Pancreas (tissue), 10 donors: ENCODE measurements at regions not wholly inside any gene's neighbourhood (a gene's known extent, or its start where the extent isn't known, plus 50 kb on each side); places are given as distances from the start of the nearest gene placed in this dataset.
"Not testable (repeated sequence)": the region's sequence is repeated elsewhere in the genome, so short reads cannot be mapped to it uniquely, and the experiment has no call there.

Experiments used
- ATAC-seq, 4 donors: fragments of 200-7000 bp; cut with Tn5 transposase; one replicate each; pipeline versions ENCODE4 v1.8.0 to v1.9.1; 2020; ENCODE audit warnings: mild to moderate bottlenecking in 4 of 4, moderate library complexity in 4 of 4
- DNase-seq, 6 donors: peaks; one replicate each; pipeline ENCODE4 v3.0.0-alpha.2; 2020
- FAIRE-seq: peaks from 2 replicates; lab custom pipeline; 2012; peaks lifted over from hg19 to GRCh38; lab: Jason Lieb, UNC
- H3K27ac ChIP-seq, 4 donors: fragments of 200-600 bp; sonication (generic); 1 replicate in 3 of 4; 2 replicates in 1 of 4; pipeline versions ENCODE4 v1.5.0 to v1.8.0; 2020
- H3K27me3 ChIP-seq, 4 donors: fragments of 200-600 bp; one replicate each; pipeline ENCODE4 v1.8.0; 2021
- H3K36me3 ChIP-seq, 3 donors: fragments of 200-600 bp; sonication (generic) in 1 of 3; one replicate each; pipeline versions ENCODE4 v1.5.0 to v1.8.0; 2020 to 2021
- H3K4me1 ChIP-seq, 3 donors: fragments of 200-600 bp; one replicate each; pipeline ENCODE4 v1.8.0; 2021
- H3K4me3 ChIP-seq, 4 donors: fragments of 200-600 bp; sonication (generic) in 2 of 4; one replicate each; pipeline versions ENCODE4 v1.5.0 to v1.8.0; 2020 to 2021
- H3K9me3 ChIP-seq, 4 donors: fragments of 200-600 bp; one replicate each; pipeline ENCODE4 v1.8.0; 2021
- WGBS, 2 donors: extraction: QIAGEN DNeasy Blood & Tissue Kit; methylation state at CpG; one replicate each; pipeline ENCODE4 v1.1.7; 2013; 5-methylcytosine and 5-hydroxymethylcytosine counted together
- intact Hi-C, 3 donors: fragments of 100-400 bp; cut with DNase I; formaldehyde crosslinking; loops; one replicate each; pipeline versions ENCODE4 v1.11.1 to v1.14.2; 2022
- TF ChIP-seq, protein P1 (sequence below), 4 donors: fragments of 200-600 bp; sonication (generic) in 3 of 4; IDR thresholded peaks; one replicate each; pipeline versions ENCODE4 v1.5.0 to v1.8.0; 2021; ENCODE audit warnings: antibody characterized with exemption in 4 of 4
- donor health status: healthy with polysubstance abuse.
- donor health status: DM: no; HTN: no; CAD: no; lungs with moderate emphysema.
- donor health status: DM: no; HTN: no; CAD: no.
- donor health status: control.
- donor health status: control.
- donor health status: Bipolar disorder and iron deficiency.
- donor health status: DM: yes; HTN: yes; CAD: no.
- donor health status: DM: no; HTN: no; CAD: no.
- donor health status: DM: no; HTN: no; CAD: no.
- donor health status: DM: yes; HTN: yes; CAD: no.

DNA sequence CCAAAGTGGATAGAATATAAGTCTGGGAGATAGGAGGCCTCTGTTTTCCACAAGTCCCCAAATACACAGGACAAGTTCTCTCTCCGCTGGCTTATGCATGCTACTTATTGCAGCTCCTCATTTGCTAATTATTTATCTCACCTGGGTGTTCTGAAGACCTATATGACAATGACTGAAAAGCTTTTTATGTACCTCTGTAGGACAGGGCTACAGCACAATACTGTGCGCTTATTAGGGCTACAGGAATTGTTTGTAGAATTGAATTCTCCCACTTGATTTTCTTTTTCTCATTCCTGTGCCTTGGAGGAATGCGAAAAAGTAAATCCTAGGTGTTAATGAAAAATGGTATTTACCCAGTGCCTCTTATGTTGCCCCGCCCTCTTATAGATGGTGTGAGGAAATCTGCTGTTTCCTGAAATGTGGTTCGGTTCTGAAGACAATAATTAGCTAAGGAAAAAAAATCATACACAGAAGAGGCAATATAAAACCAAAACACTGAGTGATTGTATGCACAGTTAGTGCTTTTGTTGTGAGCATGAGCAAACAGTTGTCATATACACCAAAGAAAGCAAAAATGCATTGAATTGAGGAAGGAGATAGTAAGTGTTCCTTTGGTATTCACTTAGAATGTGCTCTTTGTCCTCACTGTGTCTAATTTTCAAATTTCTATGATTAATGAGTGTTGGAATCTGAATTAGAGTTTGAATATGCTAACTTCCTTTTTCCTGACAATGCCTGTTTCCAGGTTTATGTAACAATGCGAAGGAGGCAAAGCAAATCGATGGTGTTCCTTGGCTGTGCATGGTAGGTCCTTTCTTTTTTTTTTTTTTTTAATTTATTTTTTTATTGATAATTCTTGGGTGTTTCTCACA, 78.7 kb upstream of the PNPT1 start:
- Histone ChIP-seq H3K36me3 (no peaks in the 10 kb centered on the region), H3K27ac (no peak overlapping the region), H3K4me3 (no peak overlapping the region), H3K9me3 (no peaks in the 10 kb centered on the region), H3K4me1 (peaks cover 0 to 7% (median 0%) of the 10 kb centered on the region in 3 donors), H3K27me3 (no peaks in the 10 kb centered on the region)
- WGBS, 2 donors, result 73 to 78% methylated on average over 7 of the region's 7 CpGs
- intact Hi-C loops, result loop anchor here in 1 of 3 donors (10.0 kb wide), 1 partner anchor 182 kb away; no protein-coding TSS in a partner anchor
- peak; percentile 40 to 60 (median 48) for ATAC-seq
- FAIRE-seq, result no peak
- TF ChIP-seq, protein P1, sequence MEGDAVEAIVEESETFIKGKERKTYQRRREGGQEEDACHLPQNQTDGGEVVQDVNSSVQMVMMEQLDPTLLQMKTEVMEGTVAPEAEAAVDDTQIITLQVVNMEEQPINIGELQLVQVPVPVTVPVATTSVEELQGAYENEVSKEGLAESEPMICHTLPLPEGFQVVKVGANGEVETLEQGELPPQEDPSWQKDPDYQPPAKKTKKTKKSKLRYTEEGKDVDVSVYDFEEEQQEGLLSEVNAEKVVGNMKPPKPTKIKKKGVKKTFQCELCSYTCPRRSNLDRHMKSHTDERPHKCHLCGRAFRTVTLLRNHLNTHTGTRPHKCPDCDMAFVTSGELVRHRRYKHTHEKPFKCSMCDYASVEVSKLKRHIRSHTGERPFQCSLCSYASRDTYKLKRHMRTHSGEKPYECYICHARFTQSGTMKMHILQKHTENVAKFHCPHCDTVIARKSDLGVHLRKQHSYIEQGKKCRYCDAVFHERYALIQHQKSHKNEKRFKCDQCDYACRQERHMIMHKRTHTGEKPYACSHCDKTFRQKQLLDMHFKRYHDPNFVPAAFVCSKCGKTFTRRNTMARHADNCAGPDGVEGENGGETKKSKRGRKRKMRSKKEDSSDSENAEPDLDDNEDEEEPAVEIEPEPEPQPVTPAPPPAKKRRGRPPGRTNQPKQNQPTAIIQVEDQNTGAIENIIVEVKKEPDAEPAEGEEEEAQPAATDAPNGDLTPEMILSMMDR (IDR thresholded peaks at IDR 0.05), result no peak
- DNase-seq, result no peak

DNA sequence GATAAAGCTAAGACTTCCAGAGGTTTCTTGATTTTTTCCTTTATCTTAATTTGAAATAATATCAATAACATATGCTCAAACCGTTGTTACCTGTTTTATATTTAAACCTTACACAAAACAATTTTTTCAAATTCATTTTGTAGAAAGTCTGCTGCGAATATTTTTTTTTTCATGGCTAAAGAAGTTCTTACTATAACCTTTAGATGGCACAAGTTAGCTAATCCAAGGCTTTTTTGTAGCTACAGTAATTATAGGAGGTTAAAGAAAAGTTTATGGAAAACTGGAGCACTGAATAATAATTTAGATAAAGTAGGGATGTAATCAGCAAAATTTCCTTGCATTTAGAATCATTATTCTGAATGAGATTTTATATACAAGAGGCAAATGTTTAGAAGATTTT, 78.0 kb upstream of the PNPT1 start:
- no peak overlapping the region for H3K27ac ChIP-seq
- intact Hi-C loops, result loop anchor here in 1 of 3 donors (10.0 kb wide), 1 partner anchor 183 kb away; no protein-coding TSS in a partner anchor
- H3K36me3 ChIP-seq, result no peaks in the 10 kb centered on the region
- no peak overlapping the region for H3K4me3 ChIP-seq
- peaks cover 0 to 7% (median 0%) of the 10 kb centered on the region in 3 donors for H3K4me1 ChIP-seq
- ATAC-seq (peak; percentile 63 to 85 (median 80)), DNase-seq (no peak), FAIRE-seq (peak; percentile 96)
- H3K9me3 ChIP-seq, result no peaks in the 10 kb centered on the region
- TF ChIP-seq, protein P1 (IDR thresholded peaks at IDR 0.05), result peak in 3 of 4 donors; percentile 51 to 61 (median 57)
- no peaks in the 10 kb centered on the region for H3K27me3 ChIP-seq
- WGBS, 2 donors, result 5 to 7% methylated on average over 2 of the region's 2 CpGs

DNA sequence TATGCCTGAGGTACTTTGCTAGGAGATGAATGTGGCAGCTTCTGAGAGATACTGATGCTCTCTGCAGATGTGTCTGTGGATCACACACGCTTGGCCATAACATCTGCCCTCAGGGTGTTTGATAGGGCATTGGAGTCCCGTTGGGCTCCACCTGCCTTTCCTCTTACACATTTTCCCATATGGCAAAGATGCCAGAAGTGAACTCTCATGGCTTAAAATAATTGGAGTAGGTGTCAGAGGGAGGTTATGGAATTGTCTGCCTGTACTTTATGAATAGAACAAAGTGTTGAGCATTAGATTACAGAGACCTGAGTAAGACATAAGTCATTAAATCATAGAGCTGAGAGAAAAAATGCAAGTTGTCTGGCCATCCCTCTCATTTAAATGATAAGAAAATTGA, 75.3 kb upstream of the PNPT1 start:
- Histone ChIP-seq H3K9me3 (no peaks in the 10 kb centered on the region), H3K27ac (no peak overlapping the region), H3K4me1 (peaks cover 0 to 7% (median 0%) of the 10 kb centered on the region in 3 donors), H3K4me3 (no peak overlapping the region), H3K36me3 (no peaks in the 10 kb centered on the region), H3K27me3 (peaks cover 0 to 4% (median 0%) of the 10 kb centered on the region in 4 donors)
- TF ChIP-seq, protein P1 (IDR thresholded peaks at IDR 0.05), result no peak
- no peak for ATAC-seq
- DNase-seq, result no peak
- intact Hi-C loops, result no loop called here
- 46 to 49% methylated on average over 2 of the region's 2 CpGs for WGBS, 2 donors
- FAIRE-seq, result no peak

DNA sequence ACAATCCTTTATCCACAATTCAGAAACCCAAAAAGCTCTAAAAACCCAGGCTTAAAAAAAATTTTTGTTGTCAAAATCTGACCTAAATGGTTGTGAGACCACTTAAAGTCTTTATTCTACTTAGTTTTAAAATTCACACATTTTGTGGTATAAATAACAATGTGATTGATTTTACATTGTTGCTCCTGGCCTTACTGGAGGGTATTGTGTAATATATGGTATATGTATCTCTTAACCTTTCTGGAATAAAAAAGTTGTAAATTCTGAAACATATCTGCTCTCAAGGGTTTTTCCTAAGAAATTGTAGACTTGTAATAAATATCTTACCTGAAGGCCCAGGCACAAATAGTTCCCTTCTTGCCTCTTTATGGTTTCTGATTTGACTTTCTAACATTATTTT, 73.3 kb upstream of the PNPT1 start:
- no peak for ATAC-seq
- no peaks in the 10 kb centered on the region for H3K36me3 ChIP-seq
- H3K9me3 ChIP-seq, result no peaks in the 10 kb centered on the region
- no peak overlapping the region for H3K4me3 ChIP-seq
- intact Hi-C loops, result no loop called here
- H3K4me1 ChIP-seq, result peaks cover 0 to 3% (median 0%) of the 10 kb centered on the region in 3 donors
- H3K27me3 ChIP-seq, result peaks cover 0 to 4% (median 0%) of the 10 kb centered on the region in 4 donors
- no peak for DNase-seq
- TF ChIP-seq, protein P1 (IDR thresholded peaks at IDR 0.05), result no peak
- no peak for FAIRE-seq
- H3K27ac ChIP-seq, result no peak overlapping the region

DNA sequence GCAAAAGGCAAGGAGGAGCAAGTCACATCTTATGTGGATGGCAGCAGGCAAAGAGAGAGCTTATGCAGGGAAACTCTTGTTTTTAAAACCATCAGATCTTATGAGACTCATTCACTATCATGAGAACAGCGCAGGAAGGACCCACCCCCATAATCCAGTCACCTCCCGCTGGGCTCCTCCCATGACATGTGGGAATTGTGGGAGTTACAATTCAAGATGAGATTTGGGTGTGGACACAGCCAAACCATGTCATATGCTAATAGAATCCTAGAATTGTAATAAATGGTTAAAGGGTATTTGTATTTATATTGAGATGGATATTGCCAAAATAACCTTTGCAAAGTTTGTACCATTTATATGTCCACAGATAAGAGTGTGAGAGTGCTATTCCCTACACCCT, 72.1 kb upstream of the PNPT1 start:
- ATAC-seq, FAIRE-seq, intact Hi-C loops: not testable (repeated sequence)

More for the DNA sequence above, 72.1 kb upstream of the PNPT1 start:
- not testable (repeated sequence) for H3K36me3 ChIP-seq, H3K27ac ChIP-seq, H3K27me3 ChIP-seq, H3K4me3 ChIP-seq, H3K4me1 ChIP-seq, DNase-seq, H3K9me3 ChIP-seq
- WGBS, 2 donors, result 72 to 93% methylated on average over 2 of the region's 2 CpGs
